VCaP (cell line): ENCODE measurements at regions not wholly inside any gene's neighbourhood (a gene's known extent, or its start where the extent isn't known, plus 50 kb on each side); places are given as distances from the start of the nearest gene placed in this dataset.

Experiments used
- H3K27ac ChIP-seq: fragments of 450-650 bp; 2 replicates; pipeline ENCODE4 v1.5.1; 2017
- TF ChIP-seq, protein P1 (sequence below): fragments of 450-650 bp; conservative IDR thresholded peaks from 2 replicates; pipeline ENCODE4 v1.5.1; 2017; ENCODE audit warnings: mild to moderate bottlenecking, moderate library complexity

DNA sequence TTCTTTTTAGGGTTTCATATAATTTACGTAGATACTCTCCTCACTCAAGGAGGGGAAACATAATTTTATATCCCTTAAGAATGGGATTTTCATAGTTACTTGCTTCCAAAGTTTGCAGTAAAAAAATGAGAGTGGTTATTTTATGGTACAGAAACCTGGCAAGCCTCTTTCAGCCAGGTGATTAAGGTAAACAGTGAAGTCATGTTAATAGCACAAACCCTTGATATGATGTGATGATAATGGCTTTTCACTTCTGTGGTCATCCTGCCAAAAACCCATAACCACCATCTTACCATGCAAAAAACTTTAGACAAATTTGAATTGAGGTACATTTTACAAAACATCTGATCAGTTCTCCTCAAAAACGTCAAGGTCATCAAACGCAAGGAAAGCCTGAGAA is 517.8 kb downstream of the SLITRK5 start:
- TF ChIP-seq, protein P1, sequence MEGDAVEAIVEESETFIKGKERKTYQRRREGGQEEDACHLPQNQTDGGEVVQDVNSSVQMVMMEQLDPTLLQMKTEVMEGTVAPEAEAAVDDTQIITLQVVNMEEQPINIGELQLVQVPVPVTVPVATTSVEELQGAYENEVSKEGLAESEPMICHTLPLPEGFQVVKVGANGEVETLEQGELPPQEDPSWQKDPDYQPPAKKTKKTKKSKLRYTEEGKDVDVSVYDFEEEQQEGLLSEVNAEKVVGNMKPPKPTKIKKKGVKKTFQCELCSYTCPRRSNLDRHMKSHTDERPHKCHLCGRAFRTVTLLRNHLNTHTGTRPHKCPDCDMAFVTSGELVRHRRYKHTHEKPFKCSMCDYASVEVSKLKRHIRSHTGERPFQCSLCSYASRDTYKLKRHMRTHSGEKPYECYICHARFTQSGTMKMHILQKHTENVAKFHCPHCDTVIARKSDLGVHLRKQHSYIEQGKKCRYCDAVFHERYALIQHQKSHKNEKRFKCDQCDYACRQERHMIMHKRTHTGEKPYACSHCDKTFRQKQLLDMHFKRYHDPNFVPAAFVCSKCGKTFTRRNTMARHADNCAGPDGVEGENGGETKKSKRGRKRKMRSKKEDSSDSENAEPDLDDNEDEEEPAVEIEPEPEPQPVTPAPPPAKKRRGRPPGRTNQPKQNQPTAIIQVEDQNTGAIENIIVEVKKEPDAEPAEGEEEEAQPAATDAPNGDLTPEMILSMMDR: no peak
- H3K27ac ChIP-seq: peak overlapping the region; percentile 88

DNA sequence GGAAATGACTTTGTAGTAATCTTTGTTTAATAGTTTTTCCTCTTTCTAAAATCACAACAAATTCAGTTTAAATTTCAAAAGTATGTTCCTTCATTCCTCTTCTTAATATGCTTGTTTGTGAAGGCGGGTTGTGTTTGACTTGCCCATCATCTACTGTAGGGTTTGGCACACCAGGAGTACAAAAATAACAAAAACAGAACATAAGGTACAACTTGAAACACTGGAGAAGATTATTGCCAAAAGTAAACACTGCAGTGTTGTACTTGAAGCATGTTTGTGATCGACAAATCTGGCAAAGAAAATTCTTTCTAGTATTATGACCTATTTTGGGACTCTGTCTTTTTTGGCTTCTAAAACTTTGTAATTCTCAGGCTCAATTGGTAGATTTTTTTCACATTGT is 518.6 kb downstream of the SLITRK5 start:
- peak overlapping the region; percentile 88 for H3K27ac ChIP-seq
- TF ChIP-seq, protein P1: no peak

DNA sequence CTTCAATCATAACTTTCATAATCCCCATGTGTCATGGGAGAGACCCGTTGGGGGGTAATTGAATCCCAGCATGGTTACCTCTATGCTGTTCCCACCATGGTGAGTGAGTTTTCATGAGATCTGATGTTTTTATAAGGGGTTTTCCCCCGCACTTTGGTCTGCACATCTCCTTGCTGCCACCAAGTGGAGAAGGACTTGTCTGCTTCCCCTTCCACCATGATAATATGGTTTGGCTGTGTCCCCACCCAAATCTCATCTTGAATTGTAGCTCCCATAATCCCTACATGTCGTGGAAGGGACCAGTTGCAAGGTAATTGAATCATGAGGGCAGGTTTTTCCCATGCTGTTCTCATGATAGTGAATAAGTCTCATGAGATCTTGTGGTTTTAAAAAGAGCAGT is 524.9 kb downstream of the SLITRK5 start:
- H3K27ac ChIP-seq: no peak overlapping the region
- TF ChIP-seq, protein P1: peak; percentile 33

DNA sequence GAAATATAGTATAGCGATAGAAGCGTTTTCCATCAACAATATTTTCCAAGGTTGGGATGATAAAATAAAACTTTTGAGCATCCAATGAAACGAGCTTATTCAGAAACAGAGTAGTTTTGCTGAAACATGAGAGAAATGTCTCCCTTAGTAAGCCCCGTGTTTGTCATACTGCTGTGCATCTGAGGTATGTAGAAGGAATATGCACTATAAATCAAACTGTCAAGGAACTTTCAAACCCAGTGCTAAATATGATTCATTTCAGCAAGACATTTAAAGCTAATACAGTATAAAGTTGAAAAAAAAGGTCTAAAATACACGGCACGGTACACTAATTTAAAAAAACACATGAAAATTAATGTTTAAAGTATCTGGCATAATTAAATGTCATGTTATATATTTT is 546.2 kb downstream of the SLITRK5 start:
- TF ChIP-seq, protein P1: no peak
- H3K27ac ChIP-seq: no peak overlapping the region

DNA sequence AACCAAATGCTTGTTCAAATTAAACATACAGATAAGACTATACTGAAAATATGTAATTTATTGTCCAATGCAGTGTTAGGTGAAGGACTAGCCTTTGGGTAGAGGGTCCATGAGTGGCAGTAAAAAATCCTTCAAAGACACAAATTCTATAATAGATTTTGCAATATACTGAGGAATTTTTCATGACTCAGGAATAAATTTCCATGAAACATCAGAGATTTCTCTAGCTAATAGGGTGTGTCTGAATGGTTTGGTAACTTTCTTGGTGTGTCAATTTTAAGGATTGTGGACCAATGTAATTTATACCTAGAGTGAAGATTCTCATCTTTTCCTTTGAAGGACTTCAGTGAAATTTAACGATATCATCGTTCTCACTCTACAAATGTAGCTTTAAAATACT is 546.7 kb downstream of the SLITRK5 start:
- TF ChIP-seq, protein P1: no peak
- H3K27ac ChIP-seq: no peak overlapping the region

DNA sequence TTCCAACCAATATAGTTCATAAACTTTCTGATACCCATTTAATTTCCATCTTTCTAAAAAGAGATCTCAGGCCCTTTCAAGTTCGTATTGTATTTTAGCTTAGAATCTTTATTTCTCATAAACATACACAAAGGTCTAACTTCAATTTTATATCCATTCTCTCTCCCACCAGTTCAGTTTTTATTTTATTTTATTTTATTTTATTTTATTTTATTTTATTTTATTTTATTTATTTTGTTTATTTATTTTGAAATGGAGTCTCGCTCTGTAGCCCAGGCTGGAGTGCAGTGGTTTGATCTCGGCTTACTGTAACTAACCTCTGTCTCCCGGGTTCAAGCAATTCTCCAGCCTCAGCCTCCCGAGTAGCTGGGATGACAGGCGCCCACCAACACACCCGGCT is 552.8 kb downstream of the SLITRK5 start:
- TF ChIP-seq, protein P1: no peak
- H3K27ac ChIP-seq: no peak overlapping the region

DNA sequence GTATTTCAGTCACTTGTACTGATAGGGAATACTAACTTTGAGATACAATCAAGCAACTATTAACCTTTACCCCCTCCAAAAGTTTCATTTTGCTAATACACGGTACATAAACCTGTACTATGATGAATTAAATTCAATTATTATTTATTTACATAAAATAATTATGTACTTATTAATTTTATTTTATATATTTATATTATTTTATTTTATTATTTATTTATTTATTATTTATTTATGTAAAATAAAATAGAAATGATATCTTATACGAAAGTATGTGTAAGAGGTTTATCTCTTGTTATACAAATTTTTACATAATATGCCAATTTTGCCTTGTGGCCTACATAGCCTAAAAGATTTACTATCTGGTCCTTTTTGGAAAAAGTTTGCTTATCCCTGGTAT is 564.3 kb downstream of the SLITRK5 start:
- no peak overlapping the region for H3K27ac ChIP-seq
- TF ChIP-seq, protein P1: no peak

DNA sequence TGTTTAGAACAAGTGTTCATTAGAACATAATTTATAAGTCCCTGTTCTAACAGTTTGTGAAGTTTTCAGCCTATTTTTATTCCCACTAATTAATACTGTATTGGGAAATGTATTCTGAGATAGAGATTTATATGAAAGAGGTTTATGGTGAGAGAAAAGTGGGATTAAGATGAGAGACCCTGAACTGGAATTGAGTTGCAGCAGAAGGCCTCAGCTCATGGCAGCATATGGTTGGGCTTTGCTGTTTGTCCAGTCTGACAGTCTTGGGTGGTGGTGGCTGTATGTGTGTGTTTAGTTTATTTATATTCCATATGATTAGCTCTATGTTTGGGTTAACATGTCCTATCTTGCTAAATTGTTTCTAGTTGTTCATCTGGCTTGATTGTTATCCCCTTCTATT is 575.1 kb downstream of the SLITRK5 start:
- TF ChIP-seq, protein P1: no peak
- no peak overlapping the region for H3K27ac ChIP-seq
